ENCODE measurements at regions not wholly inside any gene's neighbourhood (a gene's known extent, or its start where the extent isn't known, plus 50 kb on each side); places are given as distances from the start of the nearest gene placed in this dataset.

DNA sequence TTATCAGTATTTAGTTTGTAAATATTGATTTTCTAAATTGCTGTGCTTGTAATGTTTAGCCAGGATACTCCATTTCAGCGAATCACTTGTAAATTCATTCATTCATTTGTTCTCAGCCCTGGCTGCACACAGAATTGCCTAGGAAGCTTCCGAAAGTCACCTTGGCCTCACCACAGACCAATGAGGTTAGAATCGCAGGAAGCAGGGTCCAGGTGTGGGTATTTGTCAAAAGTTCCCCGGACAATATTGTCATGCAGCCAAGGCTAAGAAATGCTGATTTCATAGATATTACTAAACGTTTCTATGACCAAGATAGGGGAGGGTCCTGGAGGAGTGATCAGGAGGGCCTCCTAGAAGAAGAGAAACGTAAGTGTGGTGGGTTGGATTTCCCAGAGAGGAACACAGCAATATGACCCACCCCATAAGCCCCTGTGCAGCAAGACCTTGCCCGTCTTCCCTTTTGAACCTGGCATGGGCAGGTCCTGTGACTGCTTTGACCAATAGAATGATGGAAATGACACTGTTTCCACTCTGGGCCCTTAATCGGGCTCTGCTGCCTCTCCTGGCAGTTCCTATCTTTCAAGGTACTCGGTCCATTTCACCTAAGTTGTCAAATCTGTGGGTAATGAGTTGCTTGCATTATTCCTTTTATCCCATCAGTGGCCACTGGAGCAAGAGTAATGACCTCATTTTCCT, 238.7 kb downstream of the FOXL1 start:
- 52% methylated on average over 9 of the region's 9 CpGs for WGBS
- no peaks in the 10 kb centered on the region for H3K36me3 ChIP-seq (ENCODE audit: control insufficient read depth in 4 of 4, insufficient read depth in 3 of 4, low read depth in 1 of 4, low read length in 3 of 4)
- TF ChIP-seq, protein P1, sequence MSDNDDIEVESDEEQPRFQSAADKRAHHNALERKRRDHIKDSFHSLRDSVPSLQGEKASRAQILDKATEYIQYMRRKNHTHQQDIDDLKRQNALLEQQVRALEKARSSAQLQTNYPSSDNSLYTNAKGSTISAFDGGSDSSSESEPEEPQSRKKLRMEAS (IDR thresholded peaks at IDR 0.05): no peak
- TF ChIP-seq NR2F2 (IDR thresholded peaks at IDR 0.05) (no peak), TAF1 (conservative IDR thresholded peaks at IDR 0.05) (no peak), RXRA (IDR thresholded peaks at IDR 0.05) (no peak), JUND (IDR thresholded peaks at IDR 0.05) (no peak), HNF4G (IDR thresholded peaks at IDR 0.05) (no peak), YY1 (IDR thresholded peaks at IDR 0.05) (no peak), FOXA1 (IDR thresholded peaks at IDR 0.05) (no peak), FOXA2 (IDR thresholded peaks at IDR 0.05) (no peak), GABPA (IDR thresholded peaks at IDR 0.05 in 1 of 2, conservative IDR thresholded peaks at IDR 0.05 in 1 of 2) (no peak), RAD21 (IDR thresholded peaks at IDR 0.05) (no peak), SP1 (IDR thresholded peaks at IDR 0.05) (no peak), EGR1 (IDR thresholded peaks at IDR 0.05; ENCODE audit: low read depth in 2 of 2) (no peak), HNF4A (conservative IDR thresholded peaks at IDR 0.05) (no peak)
- TF ChIP-seq, protein P2, sequence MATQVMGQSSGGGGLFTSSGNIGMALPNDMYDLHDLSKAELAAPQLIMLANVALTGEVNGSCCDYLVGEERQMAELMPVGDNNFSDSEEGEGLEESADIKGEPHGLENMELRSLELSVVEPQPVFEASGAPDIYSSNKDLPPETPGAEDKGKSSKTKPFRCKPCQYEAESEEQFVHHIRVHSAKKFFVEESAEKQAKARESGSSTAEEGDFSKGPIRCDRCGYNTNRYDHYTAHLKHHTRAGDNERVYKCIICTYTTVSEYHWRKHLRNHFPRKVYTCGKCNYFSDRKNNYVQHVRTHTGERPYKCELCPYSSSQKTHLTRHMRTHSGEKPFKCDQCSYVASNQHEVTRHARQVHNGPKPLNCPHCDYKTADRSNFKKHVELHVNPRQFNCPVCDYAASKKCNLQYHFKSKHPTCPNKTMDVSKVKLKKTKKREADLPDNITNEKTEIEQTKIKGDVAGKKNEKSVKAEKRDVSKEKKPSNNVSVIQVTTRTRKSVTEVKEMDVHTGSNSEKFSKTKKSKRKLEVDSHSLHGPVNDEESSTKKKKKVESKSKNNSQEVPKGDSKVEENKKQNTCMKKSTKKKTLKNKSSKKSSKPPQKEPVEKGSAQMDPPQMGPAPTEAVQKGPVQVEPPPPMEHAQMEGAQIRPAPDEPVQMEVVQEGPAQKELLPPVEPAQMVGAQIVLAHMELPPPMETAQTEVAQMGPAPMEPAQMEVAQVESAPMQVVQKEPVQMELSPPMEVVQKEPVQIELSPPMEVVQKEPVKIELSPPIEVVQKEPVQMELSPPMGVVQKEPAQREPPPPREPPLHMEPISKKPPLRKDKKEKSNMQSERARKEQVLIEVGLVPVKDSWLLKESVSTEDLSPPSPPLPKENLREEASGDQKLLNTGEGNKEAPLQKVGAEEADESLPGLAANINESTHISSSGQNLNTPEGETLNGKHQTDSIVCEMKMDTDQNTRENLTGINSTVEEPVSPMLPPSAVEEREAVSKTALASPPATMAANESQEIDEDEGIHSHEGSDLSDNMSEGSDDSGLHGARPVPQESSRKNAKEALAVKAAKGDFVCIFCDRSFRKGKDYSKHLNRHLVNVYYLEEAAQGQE (IDR thresholded peaks at IDR 0.05): no peak
- TF ChIP-seq, protein P3, sequence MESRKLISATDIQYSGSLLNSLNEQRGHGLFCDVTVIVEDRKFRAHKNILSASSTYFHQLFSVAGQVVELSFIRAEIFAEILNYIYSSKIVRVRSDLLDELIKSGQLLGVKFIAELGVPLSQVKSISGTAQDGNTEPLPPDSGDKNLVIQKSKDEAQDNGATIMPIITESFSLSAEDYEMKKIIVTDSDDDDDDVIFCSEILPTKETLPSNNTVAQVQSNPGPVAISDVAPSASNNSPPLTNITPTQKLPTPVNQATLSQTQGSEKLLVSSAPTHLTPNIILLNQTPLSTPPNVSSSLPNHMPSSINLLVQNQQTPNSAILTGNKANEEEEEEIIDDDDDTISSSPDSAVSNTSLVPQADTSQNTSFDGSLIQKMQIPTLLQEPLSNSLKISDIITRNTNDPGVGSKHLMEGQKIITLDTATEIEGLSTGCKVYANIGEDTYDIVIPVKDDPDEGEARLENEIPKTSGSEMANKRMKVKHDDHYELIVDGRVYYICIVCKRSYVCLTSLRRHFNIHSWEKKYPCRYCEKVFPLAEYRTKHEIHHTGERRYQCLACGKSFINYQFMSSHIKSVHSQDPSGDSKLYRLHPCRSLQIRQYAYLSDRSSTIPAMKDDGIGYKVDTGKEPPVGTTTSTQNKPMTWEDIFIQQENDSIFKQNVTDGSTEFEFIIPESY (IDR thresholded peaks at IDR 0.05): no peak
- TF ChIP-seq, protein P4, sequence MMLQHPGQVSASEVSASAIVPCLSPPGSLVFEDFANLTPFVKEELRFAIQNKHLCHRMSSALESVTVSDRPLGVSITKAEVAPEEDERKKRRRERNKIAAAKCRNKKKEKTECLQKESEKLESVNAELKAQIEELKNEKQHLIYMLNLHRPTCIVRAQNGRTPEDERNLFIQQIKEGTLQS (IDR thresholded peaks at IDR 0.05): no peak
- TF ChIP-seq, protein P5, sequence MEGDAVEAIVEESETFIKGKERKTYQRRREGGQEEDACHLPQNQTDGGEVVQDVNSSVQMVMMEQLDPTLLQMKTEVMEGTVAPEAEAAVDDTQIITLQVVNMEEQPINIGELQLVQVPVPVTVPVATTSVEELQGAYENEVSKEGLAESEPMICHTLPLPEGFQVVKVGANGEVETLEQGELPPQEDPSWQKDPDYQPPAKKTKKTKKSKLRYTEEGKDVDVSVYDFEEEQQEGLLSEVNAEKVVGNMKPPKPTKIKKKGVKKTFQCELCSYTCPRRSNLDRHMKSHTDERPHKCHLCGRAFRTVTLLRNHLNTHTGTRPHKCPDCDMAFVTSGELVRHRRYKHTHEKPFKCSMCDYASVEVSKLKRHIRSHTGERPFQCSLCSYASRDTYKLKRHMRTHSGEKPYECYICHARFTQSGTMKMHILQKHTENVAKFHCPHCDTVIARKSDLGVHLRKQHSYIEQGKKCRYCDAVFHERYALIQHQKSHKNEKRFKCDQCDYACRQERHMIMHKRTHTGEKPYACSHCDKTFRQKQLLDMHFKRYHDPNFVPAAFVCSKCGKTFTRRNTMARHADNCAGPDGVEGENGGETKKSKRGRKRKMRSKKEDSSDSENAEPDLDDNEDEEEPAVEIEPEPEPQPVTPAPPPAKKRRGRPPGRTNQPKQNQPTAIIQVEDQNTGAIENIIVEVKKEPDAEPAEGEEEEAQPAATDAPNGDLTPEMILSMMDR (IDR thresholded peaks at IDR 0.05; ENCODE audit: low read depth, low read length, missing input control): no peak
- no peak overlapping the region for H3K4me3 ChIP-seq (ENCODE audit: low read depth in 1 of 3, low read length in 3 of 3)
- no peak overlapping the region for H3K27ac ChIP-seq (ENCODE audit: low read depth in 1 of 2, low read length in 2 of 2)
- H3K9ac ChIP-seq (ENCODE audit: low read depth in 1 of 2, low read length in 2 of 2): no peak overlapping the region
- no peaks in the 10 kb centered on the region for H3K9me3 ChIP-seq (ENCODE audit: control insufficient read depth in 4 of 4, low read length in 3 of 4)
- peaks cover 0 to 6% (median 0%) of the 10 kb centered on the region in 4 donors for H3K4me1 ChIP-seq (ENCODE audit: control insufficient read depth in 4 of 4, insufficient read depth in 4 of 4, low read length in 3 of 4)
- no peak for DNase-seq (ENCODE audit: low spot score)
- H3K27me3 ChIP-seq (ENCODE audit: control insufficient read depth in 4 of 4, insufficient read depth in 4 of 4, low read length in 3 of 4): peaks cover 0 to 8% (median 1%) of the 10 kb centered on the region in 4 donors

Measured in liver (tissue), 8 donors.